Liver (tissue), 8 donors: ENCODE measurements at regions not wholly inside any gene's neighbourhood (a gene's known extent, or its start where the extent isn't known, plus 50 kb on each side); places are given as distances from the start of the nearest gene placed in this dataset.

Experiments used
- DNase-seq: peaks from one replicate; pipeline ENCODE4 v3.0.0-alpha.2; 2017; ENCODE audit warnings: low spot score
- H3K27ac ChIP-seq, 2 donors: one replicate each; pipeline ENCODE4 v1.7.0; 2013; ENCODE audit warnings: inconsistent platforms in 2 of 2, low read length in 2 of 2, control low read depth in 1 of 2, low read depth in 1 of 2, mild to moderate bottlenecking in 1 of 2
- H3K27me3 ChIP-seq, 4 donors: one replicate each; pipeline versions ENCODE4 v1.6.1 to v1.7.0; 2013; ENCODE audit warnings: low read length in 3 of 4, inconsistent platforms in 1 of 4, mild to moderate bottlenecking in 1 of 4, moderate library complexity in 1 of 4; ENCODE audit not compliant: control insufficient read depth in 4 of 4, insufficient read depth in 4 of 4
- H3K36me3 ChIP-seq, 4 donors: one replicate each; pipeline versions ENCODE4 v1.6.1 to v1.7.0; 2013; ENCODE audit warnings: low read length in 3 of 4, mild to moderate bottlenecking in 3 of 4, low read depth in 1 of 4, moderate library complexity in 1 of 4; ENCODE audit not compliant: control insufficient read depth in 4 of 4, insufficient read depth in 3 of 4
- H3K4me1 ChIP-seq, 4 donors: one replicate each; pipeline versions ENCODE4 v1.6.1 to v1.7.0; 2013; ENCODE audit warnings: low read length in 3 of 4, mild to moderate bottlenecking in 3 of 4, moderate library complexity in 1 of 4; ENCODE audit not compliant: control insufficient read depth in 4 of 4, insufficient read depth in 4 of 4
- H3K4me3 ChIP-seq, 3 donors: one replicate each; pipeline versions ENCODE4 v1.6.1 to v1.7.0; 2013; ENCODE audit warnings: low read length in 3 of 3, control low read depth in 1 of 3, low read depth in 1 of 3, mild to moderate bottlenecking in 1 of 3
- H3K9ac ChIP-seq, 2 donors: one replicate each; pipeline ENCODE4 v1.7.0; 2013; ENCODE audit warnings: low read length in 2 of 2, mild to moderate bottlenecking in 2 of 2, moderate library complexity in 2 of 2, control low read depth in 1 of 2, low read depth in 1 of 2
- H3K9me3 ChIP-seq, 4 donors: one replicate each; pipeline versions ENCODE4 v1.6.1 to v1.7.0; 2013; ENCODE audit warnings: low read length in 3 of 4; ENCODE audit not compliant: control insufficient read depth in 4 of 4
- CTCF ChIP-seq: fragments of 150-350 bp; IDR thresholded peaks from 2 replicates; pipeline ENCODE4 v1.5.1; 2017; ENCODE audit warnings: improper control_type of control experiment, low read depth, low read length; ENCODE audit not compliant: missing input control
- FOXA1 ChIP-seq: IDR thresholded peaks from 2 replicates; pipeline ENCODE4 v1.6.1; 2016; ENCODE audit warnings: antibody characterized with exemption
- FOXA2 ChIP-seq: IDR thresholded peaks from 2 replicates; pipeline ENCODE4 v1.6.1; 2016; ENCODE audit warnings: antibody characterized with exemption
- GABPA ChIP-seq, 2 donors: IDR thresholded peaks in 1 of 2; conservative IDR thresholded peaks in 1 of 2; 2 replicates each; pipeline ENCODE4 v1.6.1; 2016; ENCODE audit warnings: antibody characterized with exemption in 2 of 2, mild to moderate bottlenecking in 1 of 2, moderate library complexity in 1 of 2
- HNF4A ChIP-seq, 2 donors: conservative IDR thresholded peaks; 2 replicates each; pipeline ENCODE4 v1.6.1; 2016; ENCODE audit warnings: antibody characterized with exemption in 2 of 2, mild to moderate bottlenecking in 2 of 2
- HNF4G ChIP-seq: IDR thresholded peaks from 2 replicates; pipeline ENCODE4 v1.6.1; 2016; ENCODE audit warnings: antibody characterized with exemption
- JUND ChIP-seq, 2 donors: IDR thresholded peaks; 2 replicates each; pipeline ENCODE4 v1.6.1; 2016; ENCODE audit warnings: antibody characterized with exemption in 2 of 2
- MAX ChIP-seq: IDR thresholded peaks from 2 replicates; pipeline ENCODE4 v1.6.1; 2016; ENCODE audit warnings: antibody characterized with exemption
- RXRA ChIP-seq, 2 donors: IDR thresholded peaks; 2 replicates each; pipeline ENCODE4 v1.6.1; 2017 to 2018; ENCODE audit warnings: antibody characterized with exemption in 2 of 2, mild to moderate bottlenecking in 1 of 2
- SP1 ChIP-seq: IDR thresholded peaks from 2 replicates; pipeline ENCODE4 v1.6.1; 2018; ENCODE audit warnings: antibody characterized with exemption, mild to moderate bottlenecking
- TAF1 ChIP-seq: conservative IDR thresholded peaks from 2 replicates; pipeline ENCODE4 v1.6.1; 2016; ENCODE audit warnings: antibody characterized with exemption, mild to moderate bottlenecking
- YY1 ChIP-seq: IDR thresholded peaks from 2 replicates; pipeline ENCODE4 v1.6.1; 2016; ENCODE audit warnings: antibody characterized with exemption, mild to moderate bottlenecking
- ZBTB33 ChIP-seq: IDR thresholded peaks from 2 replicates; pipeline ENCODE4 v1.6.1; 2016; ENCODE audit warnings: antibody characterized with exemption
- WGBS: extraction: QIAGEN DNeasy Blood & Tissue Kit; methylation state at CpG from one replicate; pipeline ENCODE4 v1.1.7; 2013; 5-methylcytosine and 5-hydroxymethylcytosine counted together
- TF ChIP-seq, protein P1 (sequence below): IDR thresholded peaks from 2 replicates; pipeline ENCODE4 v1.6.1; 2016; ENCODE audit warnings: antibody characterized with exemption, mild to moderate bottlenecking
- donor health status: healthy.
- donor health status: healthy.
- donor health status: healthy.
- donor health status: healthy.
- donor health status: healthy.

DNA sequence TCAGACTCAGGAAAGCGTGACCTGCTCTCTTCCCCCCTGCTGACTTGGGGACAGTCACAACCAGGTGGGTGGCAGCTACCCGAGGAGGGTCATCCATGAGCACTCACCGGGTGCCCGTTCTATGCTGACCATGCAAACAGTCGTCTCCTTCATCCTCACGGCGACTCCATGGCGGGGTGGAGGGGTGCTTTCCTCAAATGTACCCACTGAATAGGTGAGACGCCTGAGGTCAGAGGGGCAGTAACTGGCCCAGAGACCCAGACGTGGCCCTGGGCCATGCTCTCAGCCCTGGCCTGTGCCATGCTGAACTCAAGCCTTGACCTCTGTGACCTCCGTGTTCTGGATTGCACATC, 59.2 kb upstream of the TPM4 start (continued):
- no peak for TF ChIP-seq CTCF
- TF ChIP-seq RXRA (IDR thresholded peaks at IDR 0.05): no peak

DNA sequence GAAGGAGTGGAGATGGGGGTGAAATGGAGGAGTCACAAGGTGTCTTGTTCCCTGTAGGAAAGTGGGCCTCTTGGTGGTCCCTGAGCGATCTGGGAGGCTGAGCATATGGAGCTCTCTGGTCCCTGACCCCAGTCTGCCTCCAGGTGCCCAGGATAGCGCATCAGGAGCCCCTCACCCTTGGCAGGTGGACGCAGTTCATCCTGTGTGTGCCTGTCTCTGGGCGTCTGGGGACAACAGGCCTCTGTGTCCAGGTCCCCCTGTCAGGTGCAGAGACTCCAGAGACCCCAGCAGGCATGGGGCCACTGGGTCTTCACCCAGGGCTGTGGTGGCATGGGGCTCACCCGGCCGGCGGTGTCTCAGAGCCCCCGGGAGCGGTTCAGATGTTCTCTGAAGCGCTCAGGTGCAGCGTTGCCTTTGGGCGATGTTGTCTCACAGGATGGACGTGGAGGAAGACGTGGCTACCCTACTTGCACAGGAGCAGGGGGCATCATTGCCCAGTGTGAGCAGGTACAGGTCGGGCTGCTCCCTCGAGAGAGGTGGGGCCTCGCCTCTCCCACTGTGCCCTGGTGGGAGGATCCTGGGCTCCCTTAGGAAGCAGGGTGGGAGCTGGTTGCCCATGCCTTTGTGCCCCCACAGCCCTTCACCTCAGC, 58.1 kb upstream of the TPM4 start:
- WGBS: 94% methylated on average over 17 of the region's 17 CpGs
- H3K4me1 ChIP-seq: no peaks in the 10 kb centered on the region
- no peaks in the 10 kb centered on the region for H3K36me3 ChIP-seq
- H3K9ac ChIP-seq: no peak overlapping the region
- DNase-seq: no peak
- no peak overlapping the region for H3K4me3 ChIP-seq
- no peaks in the 10 kb centered on the region for H3K27me3 ChIP-seq
- no peaks in the 10 kb centered on the region for H3K9me3 ChIP-seq
- no peak overlapping the region for H3K27ac ChIP-seq
- TF ChIP-seq FOXA2 (no peak), TAF1 (no peak), HNF4A (conservative IDR thresholded peaks at IDR 0.05) (no peak), SP1 (no peak), HNF4G (no peak), ZBTB33 (no peak), MAX (no peak), JUND (IDR thresholded peaks at IDR 0.05) (no peak), FOXA1 (no peak), RXRA (IDR thresholded peaks at IDR 0.05) (no peak), YY1 (no peak), GABPA (IDR thresholded peaks at IDR 0.05 in 1 of 2, conservative IDR thresholded peaks at IDR 0.05 in 1 of 2) (no peak)
- TF ChIP-seq, protein P1, sequence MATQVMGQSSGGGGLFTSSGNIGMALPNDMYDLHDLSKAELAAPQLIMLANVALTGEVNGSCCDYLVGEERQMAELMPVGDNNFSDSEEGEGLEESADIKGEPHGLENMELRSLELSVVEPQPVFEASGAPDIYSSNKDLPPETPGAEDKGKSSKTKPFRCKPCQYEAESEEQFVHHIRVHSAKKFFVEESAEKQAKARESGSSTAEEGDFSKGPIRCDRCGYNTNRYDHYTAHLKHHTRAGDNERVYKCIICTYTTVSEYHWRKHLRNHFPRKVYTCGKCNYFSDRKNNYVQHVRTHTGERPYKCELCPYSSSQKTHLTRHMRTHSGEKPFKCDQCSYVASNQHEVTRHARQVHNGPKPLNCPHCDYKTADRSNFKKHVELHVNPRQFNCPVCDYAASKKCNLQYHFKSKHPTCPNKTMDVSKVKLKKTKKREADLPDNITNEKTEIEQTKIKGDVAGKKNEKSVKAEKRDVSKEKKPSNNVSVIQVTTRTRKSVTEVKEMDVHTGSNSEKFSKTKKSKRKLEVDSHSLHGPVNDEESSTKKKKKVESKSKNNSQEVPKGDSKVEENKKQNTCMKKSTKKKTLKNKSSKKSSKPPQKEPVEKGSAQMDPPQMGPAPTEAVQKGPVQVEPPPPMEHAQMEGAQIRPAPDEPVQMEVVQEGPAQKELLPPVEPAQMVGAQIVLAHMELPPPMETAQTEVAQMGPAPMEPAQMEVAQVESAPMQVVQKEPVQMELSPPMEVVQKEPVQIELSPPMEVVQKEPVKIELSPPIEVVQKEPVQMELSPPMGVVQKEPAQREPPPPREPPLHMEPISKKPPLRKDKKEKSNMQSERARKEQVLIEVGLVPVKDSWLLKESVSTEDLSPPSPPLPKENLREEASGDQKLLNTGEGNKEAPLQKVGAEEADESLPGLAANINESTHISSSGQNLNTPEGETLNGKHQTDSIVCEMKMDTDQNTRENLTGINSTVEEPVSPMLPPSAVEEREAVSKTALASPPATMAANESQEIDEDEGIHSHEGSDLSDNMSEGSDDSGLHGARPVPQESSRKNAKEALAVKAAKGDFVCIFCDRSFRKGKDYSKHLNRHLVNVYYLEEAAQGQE: no peak
